Activated CD4-positive, alpha-beta T cell treated with anti-CD3 and anti-CD28 coated beads, Interleukin-2, amount 50 U/mL, for 1 hour (primary cell): ENCODE measurements at regions not wholly inside any gene's neighbourhood (a gene's known extent, or its start where the extent isn't known, plus 50 kb on each side); places are given as distances from the start of the nearest gene placed in this dataset.

Experiments used
- DNase-seq: peaks from one replicate; pipeline ENCODE4 v3.0.0-alpha.2; 2020

GRCh38 chr2:106720026-106720425 lies 165.9 kb downstream of the ST6GAL2 start:
- no peak for DNase-seq

GRCh38 chr2:106724301-106724794 lies 161.6 kb downstream of the ST6GAL2 start:
- DNase-seq: no peak

- DNase-seq: no peak
These were observed 151.8 kb downstream of the ST6GAL2 start for GRCh38 chr2:106734165-106734564.

- no peak for DNase-seq
These were observed 150.2 kb downstream of the ST6GAL2 start for GRCh38 chr2:106735807-106736206.

DNA sequence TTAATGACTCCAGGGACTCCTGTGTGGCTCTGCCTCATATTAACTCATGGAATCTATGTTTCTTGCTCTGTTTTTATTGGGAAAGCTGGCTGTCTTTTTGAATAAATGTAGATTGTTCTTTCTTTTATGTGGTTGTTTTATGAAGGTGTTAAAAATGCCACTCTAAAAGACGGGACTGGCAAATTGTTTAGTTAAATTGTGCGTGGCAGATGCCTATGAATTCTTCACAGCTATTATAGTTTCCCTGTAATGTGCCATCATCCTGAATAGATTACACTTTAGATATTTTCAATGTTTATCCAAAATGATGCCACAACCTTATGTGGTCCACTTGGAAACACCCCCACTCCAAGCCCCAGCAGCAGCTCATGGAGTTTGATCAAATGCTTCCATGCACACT lies 149.7 kb downstream of the ST6GAL2 start:
- DNase-seq: no peak

- no peak for DNase-seq
These were observed 140.5 kb downstream of the ST6GAL2 start for GRCh38 chr2:106745468-106745867.

- DNase-seq: no peak
These were observed 136.1 kb downstream of the ST6GAL2 start for GRCh38 chr2:106749823-106750222.
